Psoas muscle (tissue), 7 donors: ENCODE measurements at regions not wholly inside any gene's neighbourhood (a gene's known extent, or its start where the extent isn't known, plus 50 kb on each side); places are given as distances from the start of the nearest gene placed in this dataset.
A peak's percentile ranks its signal among the peaks of the same experiment; 100 is the strongest.

Experiments
- ATAC-seq, 4 donors: fragments of 200-7000 bp; cut with Tn5 transposase; one replicate each; pipeline ENCODE4 v1.9.1; 2020; ENCODE audit warnings: moderate library complexity in 3 of 4, mild to moderate bottlenecking in 2 of 4
- DNase-seq, 2 donors: peaks; one replicate each; pipeline ENCODE4 v3.0.0-alpha.2; 2020
- H3K27ac ChIP-seq: fragments of 200-600 bp; one replicate; pipeline ENCODE4 v1.8.0; 2022
- H3K27me3 ChIP-seq, 3 donors: fragments of 200-600 bp in 1 of 3; one replicate each; pipeline versions ENCODE4 v1.6.1 to v1.8.0; 2013 to 2022; ENCODE audit warnings: low read length in 2 of 3, mild to moderate bottlenecking in 2 of 3, moderate library complexity in 1 of 3; ENCODE audit not compliant: insufficient read depth in 3 of 3
- H3K36me3 ChIP-seq, 2 donors: fragments of 200-600 bp in 1 of 2; one replicate each; pipeline versions ENCODE4 v1.6.1 to v1.8.0; 2013 to 2022; ENCODE audit warnings: low read depth in 1 of 2, mild to moderate bottlenecking in 1 of 2, moderate library complexity in 1 of 2; ENCODE audit not compliant: insufficient read depth in 1 of 2
- H3K4me1 ChIP-seq: fragments of 200-600 bp; one replicate; pipeline ENCODE4 v1.8.0; 2022
- H3K4me3 ChIP-seq: fragments of 200-600 bp; one replicate; pipeline ENCODE4 v1.8.0; 2022; ENCODE audit warnings: mild to moderate bottlenecking
- H3K9me3 ChIP-seq: fragments of 200-600 bp; one replicate; pipeline ENCODE4 v1.8.0; 2022
- CTCF ChIP-seq: fragments of 200-600 bp; IDR thresholded peaks from one replicate; pipeline ENCODE4 v1.8.0; 2022; ENCODE audit warnings: antibody characterized with exemption
- WGBS, 3 donors: extraction: QIAGEN DNeasy Blood & Tissue Kit; methylation state at CpG; one replicate each; pipeline versions ENCODE4 v1.1.6 to v1.1.7; 2013; 5-methylcytosine and 5-hydroxymethylcytosine counted together
- intact Hi-C, 2 donors: fragments of 100-400 bp; cut with DNase I; formaldehyde crosslinking; loops; one replicate each; pipeline versions ENCODE4 v1.11.0 to v1.14.2; 2022
- donor health status: healthy with polysubstance abuse.
- donor health status: DM: no; HTN: no; CAD: no; lungs with moderate emphysema.
- donor health status: Bipolar disorder and iron deficiency.
- donor health status: healthy.
- donor health status: DM: yes; HTN: yes; CAD: no.
- donor health status: DM: no; HTN: no; CAD: no.
- donor health status: DM: yes; HTN: yes; CAD: no.

- H3K4me3 ChIP-seq: no peak overlapping the region
- H3K36me3 ChIP-seq: no peaks in the 10 kb centered on the region
- no peak overlapping the region for H3K27ac ChIP-seq
- peak; percentile 42 to 74 (median 60) for ATAC-seq
- no peaks in the 10 kb centered on the region for H3K27me3 ChIP-seq
- intact Hi-C loops: no loop called here
- WGBS, 3 donors: 30 to 41% (median 36%) methylated on average over 7 of the region's 7 CpGs
- DNase-seq: no peak
- H3K4me1 ChIP-seq: peaks cover 8% of the 10 kb centered on the region
- TF ChIP-seq CTCF: no peak
- H3K9me3 ChIP-seq: no peaks in the 10 kb centered on the region
These were observed 649.1 kb downstream of the TNS3 start for GRCh38 chr7:46932676-46933424.

- ATAC-seq (no peak), DNase-seq (no peak)
- Histone ChIP-seq H3K9me3 (no peaks in the 10 kb centered on the region), H3K27me3 (no peaks in the 10 kb centered on the region), H3K4me3 (no peak overlapping the region), H3K27ac (no peak overlapping the region), H3K36me3 (no peaks in the 10 kb centered on the region), H3K4me1 (peaks cover 8% of the 10 kb centered on the region)
- 44 to 57% (median 55%) methylated on average over 1 of the region's 1 CpG for WGBS, 3 donors
- no peak for TF ChIP-seq CTCF
- intact Hi-C loops: no loop called here
These were observed 649.6 kb downstream of the TNS3 start for GRCh38 chr7:46932306-46932675.

- H3K4me1 ChIP-seq: peaks cover 8% of the 10 kb centered on the region
- WGBS, 3 donors: 83 to 93% (median 90%) methylated on average over 3 of the region's 3 CpGs
- no peaks in the 10 kb centered on the region for H3K27me3 ChIP-seq
- peaks cover 2% of the 10 kb centered on the region for H3K9me3 ChIP-seq
- no peak for TF ChIP-seq CTCF
- intact Hi-C loops: no loop called here
- peak in 1 of 2 donors; percentile 30 for DNase-seq
- H3K36me3 ChIP-seq: no peaks in the 10 kb centered on the region
- ATAC-seq: peak in 2 of 4 donors; percentile 46 to 56
- no peak overlapping the region for H3K27ac ChIP-seq
- H3K4me3 ChIP-seq: no peak overlapping the region
These were observed 651.5 kb downstream of the TNS3 start for GRCh38 chr7:46930366-46930765.

GRCh38 chr7:46929359-46929758, 652.6 kb downstream of the TNS3 start:
- Histone ChIP-seq H3K27ac (no peak overlapping the region), H3K36me3 (no peaks in the 10 kb centered on the region), H3K27me3 (no peaks in the 10 kb centered on the region), H3K9me3 (peaks cover 5% of the 10 kb centered on the region), H3K4me1 (peaks cover 8% of the 10 kb centered on the region), H3K4me3 (no peak overlapping the region)
- DNase-seq (no peak), ATAC-seq (no peak)
- TF ChIP-seq CTCF: no peak
- intact Hi-C loops: no loop called here

- DNase-seq (no peak), ATAC-seq (no peak)
- WGBS, 3 donors: 56 to 69% (median 67%) methylated on average over 4 of the region's 4 CpGs
- TF ChIP-seq CTCF: no peak
- Histone ChIP-seq H3K27ac (no peak overlapping the region), H3K4me1 (peaks cover 6% of the 10 kb centered on the region), H3K27me3 (no peaks in the 10 kb centered on the region), H3K36me3 (no peaks in the 10 kb centered on the region), H3K4me3 (no peak overlapping the region), H3K9me3 (peaks cover 5% of the 10 kb centered on the region)
- intact Hi-C loops: no loop called here
These were observed 653.2 kb downstream of the TNS3 start for GRCh38 chr7:46928719-46929118.
